ENCODE measurements at regions not wholly inside any gene's neighbourhood (a gene's known extent, or its start where the extent isn't known, plus 50 kb on each side); places are given as distances from the start of the nearest gene placed in this dataset.

DNA sequence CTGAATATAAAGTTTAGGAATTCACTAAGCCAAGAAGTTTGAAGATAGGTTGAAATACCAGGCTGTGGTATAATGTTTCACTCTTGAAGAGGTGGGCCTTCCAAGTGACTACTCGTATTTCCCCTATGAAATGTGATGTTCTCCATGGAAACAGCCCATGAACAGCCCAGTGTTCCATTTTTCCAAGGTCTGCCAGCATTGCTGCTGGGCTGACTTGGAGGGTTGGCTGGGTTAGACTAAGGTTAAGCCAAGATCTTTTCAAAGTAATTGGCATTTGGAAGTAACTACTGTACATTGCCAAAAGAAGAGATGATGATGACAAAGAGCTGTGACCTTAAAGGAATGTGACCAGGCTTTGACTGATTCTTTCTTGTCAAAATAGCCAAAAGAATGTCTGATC, 73.8 kb downstream of the RPE65 start:
- TF ChIP-seq, protein P1, sequence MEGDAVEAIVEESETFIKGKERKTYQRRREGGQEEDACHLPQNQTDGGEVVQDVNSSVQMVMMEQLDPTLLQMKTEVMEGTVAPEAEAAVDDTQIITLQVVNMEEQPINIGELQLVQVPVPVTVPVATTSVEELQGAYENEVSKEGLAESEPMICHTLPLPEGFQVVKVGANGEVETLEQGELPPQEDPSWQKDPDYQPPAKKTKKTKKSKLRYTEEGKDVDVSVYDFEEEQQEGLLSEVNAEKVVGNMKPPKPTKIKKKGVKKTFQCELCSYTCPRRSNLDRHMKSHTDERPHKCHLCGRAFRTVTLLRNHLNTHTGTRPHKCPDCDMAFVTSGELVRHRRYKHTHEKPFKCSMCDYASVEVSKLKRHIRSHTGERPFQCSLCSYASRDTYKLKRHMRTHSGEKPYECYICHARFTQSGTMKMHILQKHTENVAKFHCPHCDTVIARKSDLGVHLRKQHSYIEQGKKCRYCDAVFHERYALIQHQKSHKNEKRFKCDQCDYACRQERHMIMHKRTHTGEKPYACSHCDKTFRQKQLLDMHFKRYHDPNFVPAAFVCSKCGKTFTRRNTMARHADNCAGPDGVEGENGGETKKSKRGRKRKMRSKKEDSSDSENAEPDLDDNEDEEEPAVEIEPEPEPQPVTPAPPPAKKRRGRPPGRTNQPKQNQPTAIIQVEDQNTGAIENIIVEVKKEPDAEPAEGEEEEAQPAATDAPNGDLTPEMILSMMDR (IDR thresholded peaks at IDR 0.05) = no peak
- TF ChIP-seq POLR2A (IDR thresholded peaks at IDR 0.05) = no peak
- TF ChIP-seq POLR2AphosphoS5 (IDR thresholded peaks at IDR 0.05) = no peak

Data from prostate gland (tissue), 2 donors.